IPS-18c (cell line): ENCODE measurements at regions not wholly inside any gene's neighbourhood (a gene's known extent, or its start where the extent isn't known, plus 50 kb on each side); places are given as distances from the start of the nearest gene placed in this dataset.

ENCODE experiments used
- H3K4me3 ChIP-seq: 2 replicates; pipeline ENCODE4 v1.7.0; 2013; ENCODE audit warnings: low read depth, mild to moderate bottlenecking, low read length, moderate library complexity; ENCODE audit not compliant: insufficient read depth
- H3K9me3 ChIP-seq: one replicate; pipeline ENCODE4 v1.6.1; 2013; ENCODE audit warnings: mild to moderate bottlenecking, low read length, moderate library complexity; ENCODE audit not compliant: control insufficient read depth, insufficient read depth

GRCh38 chr7:47119261-47119865 is 462.5 kb downstream of the TNS3 start:
- H3K9me3 ChIP-seq = peaks cover 3% of the 10 kb centered on the region
- no peak overlapping the region for H3K4me3 ChIP-seq

DNA sequence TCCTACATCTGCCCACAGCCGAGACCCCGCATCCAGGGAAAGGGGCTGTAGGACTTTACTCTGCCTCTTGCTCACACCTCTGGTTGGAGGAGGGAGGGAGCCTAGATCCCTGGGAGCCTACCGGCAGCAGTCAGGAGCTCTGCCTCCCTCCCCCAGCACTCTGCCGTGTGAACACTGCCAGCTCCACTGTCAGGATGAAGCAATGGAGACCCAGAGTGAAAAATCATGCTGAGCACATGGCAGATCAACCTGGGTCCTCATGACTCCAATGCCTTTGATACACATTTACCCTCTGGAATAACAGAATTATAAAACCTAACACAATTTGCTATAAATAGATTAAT is 477.7 kb downstream of the TNS3 start:
- H3K4me3 ChIP-seq = no peak overlapping the region

GRCh38 chr7:47103498-47104205 is 478.3 kb downstream of the TNS3 start:
- H3K9me3 ChIP-seq = no peaks in the 10 kb centered on the region
- no peak overlapping the region for H3K4me3 ChIP-seq

More for the DNA sequence above, 477.7 kb downstream of the TNS3 start:
- no peaks in the 10 kb centered on the region for H3K9me3 ChIP-seq

GRCh38 chr7:47102331-47102841 is 479.5 kb downstream of the TNS3 start:
- Histone ChIP-seq H3K9me3 (no peaks in the 10 kb centered on the region), H3K4me3 (no peak overlapping the region)

GRCh38 chr7:47100817-47101435 is 481.0 kb downstream of the TNS3 start:
- Histone ChIP-seq H3K4me3 (no peak overlapping the region), H3K9me3 (no peaks in the 10 kb centered on the region)

- Histone ChIP-seq H3K4me3 (no peak overlapping the region), H3K9me3 (no peaks in the 10 kb centered on the region)
Observed at GRCh38 chr7:47100148-47100816, 481.6 kb downstream of the TNS3 start.

DNA sequence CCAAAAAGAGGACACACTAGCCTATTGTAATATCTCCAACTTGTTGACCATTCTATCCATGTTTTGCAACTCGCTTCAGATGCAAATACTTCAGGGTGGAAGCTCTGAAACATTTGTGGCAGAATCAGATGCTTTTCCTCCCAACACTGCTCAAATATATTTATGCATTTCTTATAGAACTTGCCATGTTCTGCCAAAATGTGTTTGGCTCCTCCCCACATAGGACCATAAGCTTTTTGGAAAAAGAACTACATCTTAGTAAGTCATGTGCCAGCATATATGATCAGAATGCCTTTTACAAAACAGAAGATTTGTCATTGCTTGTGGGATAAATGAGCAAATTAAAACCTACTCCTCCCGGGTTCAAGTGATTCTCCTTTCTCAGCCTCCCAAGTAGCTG is 484.5 kb downstream of the TNS3 start:
- H3K4me3 ChIP-seq = no peak overlapping the region
- H3K9me3 ChIP-seq = no peaks in the 10 kb centered on the region

DNA sequence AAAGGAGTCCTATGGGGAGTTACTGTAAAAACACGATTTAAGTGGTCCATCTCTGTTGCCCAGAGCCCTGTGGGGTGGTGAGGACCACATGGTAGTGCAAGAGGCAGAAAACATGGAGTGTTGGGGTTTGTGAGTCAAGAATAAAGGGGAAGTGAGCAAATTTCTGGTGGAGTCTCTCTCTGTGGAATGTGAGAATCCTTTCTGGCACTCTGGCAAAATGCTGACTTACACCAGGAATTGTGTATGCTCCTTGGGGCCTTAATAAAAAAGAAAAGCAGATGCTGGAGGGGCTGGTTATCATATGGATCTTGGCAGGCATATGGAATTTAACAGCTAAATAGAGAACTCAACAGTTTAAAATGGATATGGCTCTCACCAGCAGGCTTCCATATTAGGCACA is 486.0 kb downstream of the TNS3 start:
- no peaks in the 10 kb centered on the region for H3K9me3 ChIP-seq
- H3K4me3 ChIP-seq = no peak overlapping the region

DNA sequence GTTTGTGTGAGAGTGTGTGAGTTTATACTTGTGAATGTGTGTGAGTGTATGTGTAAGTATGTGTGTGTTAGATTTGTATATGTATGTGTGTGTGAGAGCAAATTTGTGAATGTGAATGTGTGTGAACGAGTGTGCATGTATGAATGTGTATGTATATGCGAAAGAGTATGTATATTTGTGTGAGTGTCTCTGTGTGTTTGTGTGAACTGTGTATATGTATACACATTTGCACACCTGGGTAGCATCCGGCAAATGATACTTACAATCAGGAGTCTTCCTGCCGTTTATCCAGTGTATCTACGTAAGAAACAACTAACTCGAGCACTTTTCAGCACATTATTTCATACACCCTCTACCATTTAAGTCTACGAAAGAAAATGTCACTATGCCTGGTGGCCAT is 487.4 kb downstream of the TNS3 start:
- no peaks in the 10 kb centered on the region for H3K9me3 ChIP-seq
- H3K4me3 ChIP-seq = no peak overlapping the region

DNA sequence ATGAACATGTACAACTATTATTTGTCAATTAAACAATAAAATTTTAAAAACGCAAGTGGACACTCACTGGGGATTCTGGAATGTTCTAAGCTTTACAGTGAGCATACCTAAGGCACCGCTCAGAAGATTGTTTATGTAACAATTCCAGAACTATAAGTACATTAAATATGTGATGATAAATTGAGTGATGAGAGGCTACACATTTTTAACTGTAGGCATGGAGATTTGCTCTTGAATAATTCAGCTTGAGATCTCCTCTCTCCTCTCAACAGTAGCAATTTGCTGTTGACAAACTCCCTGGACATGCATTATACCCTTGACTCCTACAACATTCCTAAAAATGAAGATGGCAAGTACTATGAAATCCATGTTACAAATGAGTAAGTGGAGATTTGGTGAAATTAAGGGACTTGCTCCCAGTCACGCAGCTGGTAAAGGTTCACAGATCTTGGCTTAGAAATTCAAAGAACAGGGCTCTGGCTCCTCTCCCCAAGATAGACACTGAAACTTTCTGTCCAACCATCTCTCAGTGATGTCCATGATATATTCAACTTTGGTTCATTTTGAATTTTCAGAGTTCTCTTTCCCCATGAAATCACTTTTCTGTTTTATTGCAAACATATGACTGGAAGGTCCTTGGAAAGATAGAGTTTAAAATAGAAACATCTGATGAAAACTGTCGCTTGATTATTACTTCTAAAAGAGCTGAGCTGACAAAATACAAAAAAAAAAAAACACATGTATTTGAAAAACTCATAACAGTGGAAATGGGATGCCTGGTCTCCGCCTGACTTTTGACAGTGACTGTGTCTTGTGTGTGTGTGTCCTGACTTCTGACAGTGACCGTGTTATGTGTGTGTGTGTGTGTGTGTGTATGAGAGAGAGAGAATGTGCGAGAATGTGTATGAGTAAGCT is 488.3 kb downstream of the TNS3 start:
- H3K4me3 ChIP-seq = no peak overlapping the region
- H3K9me3 ChIP-seq = no peaks in the 10 kb centered on the region

DNA sequence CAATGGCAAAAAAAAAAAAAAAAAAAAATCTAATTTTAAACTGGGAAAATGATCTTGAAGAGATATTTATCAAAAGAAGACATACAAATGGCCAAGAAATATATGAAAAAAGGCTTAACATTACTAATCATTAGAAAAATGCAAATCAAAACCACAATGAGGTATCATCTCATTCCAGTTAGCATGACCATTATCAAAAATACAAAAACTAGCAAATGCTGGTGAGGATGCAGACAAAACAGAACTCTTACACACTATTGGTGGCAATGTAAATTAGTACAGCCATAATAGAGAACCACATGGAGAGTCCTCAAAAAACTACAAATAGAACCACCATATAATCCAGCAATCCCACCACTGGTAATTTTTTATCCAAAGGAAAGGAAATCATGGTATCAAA is 489.6 kb downstream of the TNS3 start:
- Histone ChIP-seq H3K9me3 (no peaks in the 10 kb centered on the region), H3K4me3 (no peak overlapping the region)

DNA sequence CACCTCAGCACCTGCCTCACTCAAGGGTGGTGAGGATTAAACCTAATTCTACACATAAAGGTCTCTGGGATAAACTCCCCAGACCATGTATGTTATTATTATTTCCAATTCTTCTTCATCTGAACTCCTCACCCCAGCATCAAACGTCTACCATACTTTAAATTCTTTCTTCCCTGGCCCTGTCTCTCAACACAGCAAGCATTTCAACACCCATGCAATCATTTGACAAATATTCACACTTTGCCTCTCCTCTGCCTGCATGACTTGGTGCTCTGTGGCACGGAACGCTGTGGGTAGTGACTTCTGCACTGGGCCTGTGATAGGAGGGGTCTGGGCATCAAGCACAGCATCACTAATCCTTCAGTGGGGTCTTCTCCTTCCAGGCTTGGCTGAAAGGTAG is 490.8 kb downstream of the TNS3 start:
- Histone ChIP-seq H3K4me3 (no peak overlapping the region), H3K9me3 (no peaks in the 10 kb centered on the region)

- Histone ChIP-seq H3K4me3 (no peak overlapping the region), H3K9me3 (no peaks in the 10 kb centered on the region)
Observed at GRCh38 chr7:47089461-47089860, 492.4 kb downstream of the TNS3 start.

GRCh38 chr7:47089068-47089417 is 492.9 kb downstream of the TNS3 start:
- Histone ChIP-seq H3K4me3 (no peak overlapping the region), H3K9me3 (no peaks in the 10 kb centered on the region)

GRCh38 chr7:47088329-47089067 is 493.4 kb downstream of the TNS3 start:
- Histone ChIP-seq H3K4me3 (no peak overlapping the region), H3K9me3 (no peaks in the 10 kb centered on the region)

DNA sequence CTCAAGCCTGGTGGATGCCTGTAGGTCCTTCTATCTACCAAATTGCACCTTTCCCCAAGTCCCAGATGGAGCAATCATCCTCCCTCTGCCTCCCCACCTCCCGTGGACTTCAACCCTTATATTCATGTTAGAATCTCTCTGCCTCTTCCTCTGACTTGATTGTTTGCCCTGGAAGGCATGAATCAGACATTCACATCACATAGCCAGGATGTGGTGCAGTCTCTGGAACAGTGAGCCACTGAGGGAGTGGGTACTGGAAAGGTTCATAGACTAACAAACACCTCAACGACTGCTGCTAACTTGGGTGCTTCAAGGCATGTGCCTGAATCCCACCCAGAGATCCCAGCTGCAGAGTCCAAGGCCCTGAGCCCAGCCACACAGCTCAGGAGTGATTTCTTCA is 494.0 kb downstream of the TNS3 start:
- H3K9me3 ChIP-seq = no peaks in the 10 kb centered on the region

More for the DNA sequence above, 494.0 kb downstream of the TNS3 start:
- no peak overlapping the region for H3K4me3 ChIP-seq
